Kidney capillary endothelial cell (primary cell): ENCODE measurements at regions not wholly inside any gene's neighbourhood (a gene's known extent, or its start where the extent isn't known, plus 50 kb on each side); places are given as distances from the start of the nearest gene placed in this dataset.
A peak's percentile ranks its signal among the peaks of the same experiment; 100 is the strongest.

Experiments
- DNase-seq: peaks from one replicate; pipeline ENCODE4 v3.0.0-alpha.2; 2018; ENCODE audit warnings: low spot score

DNA sequence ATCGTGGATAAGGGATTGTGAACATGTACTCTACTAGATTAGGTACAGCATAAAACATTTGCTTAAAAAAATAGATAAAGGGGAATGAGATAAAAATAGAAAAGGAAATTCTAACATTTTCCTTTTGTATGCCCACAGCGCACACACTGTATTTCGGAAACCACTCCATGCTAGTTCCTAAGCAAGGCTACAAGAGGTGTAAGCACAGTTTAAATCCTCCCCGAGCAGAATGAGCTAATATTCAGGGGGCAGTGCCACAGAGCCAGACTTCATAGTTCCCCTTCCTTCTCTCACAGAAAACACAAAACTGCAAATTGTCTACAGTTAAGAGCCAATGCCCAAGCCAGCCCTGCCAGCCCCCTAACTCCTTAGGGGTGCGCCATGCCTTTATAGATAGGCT, 159.4 kb downstream of the ZNF281 start:
- DNase-seq = no peak

DNA sequence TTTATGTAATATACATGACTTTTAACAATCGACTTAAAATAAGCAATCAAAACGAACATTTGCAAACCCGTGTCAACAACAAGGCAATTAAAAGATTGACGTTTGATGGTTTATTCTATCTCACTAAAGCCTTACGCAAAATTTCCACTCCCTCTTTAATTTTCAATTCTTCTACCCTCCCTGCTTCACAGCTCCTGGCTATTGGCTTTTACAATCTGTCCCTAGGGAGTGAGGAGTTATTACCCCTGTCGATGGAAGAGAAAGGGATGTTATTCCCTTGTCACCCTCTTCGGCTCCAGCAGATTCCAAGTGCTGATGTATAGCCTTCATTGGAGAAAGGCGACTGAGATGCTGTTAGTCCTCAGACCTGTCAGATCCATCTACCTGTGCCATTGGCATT, 161.3 kb downstream of the ZNF281 start:
- DNase-seq = no peak

DNA sequence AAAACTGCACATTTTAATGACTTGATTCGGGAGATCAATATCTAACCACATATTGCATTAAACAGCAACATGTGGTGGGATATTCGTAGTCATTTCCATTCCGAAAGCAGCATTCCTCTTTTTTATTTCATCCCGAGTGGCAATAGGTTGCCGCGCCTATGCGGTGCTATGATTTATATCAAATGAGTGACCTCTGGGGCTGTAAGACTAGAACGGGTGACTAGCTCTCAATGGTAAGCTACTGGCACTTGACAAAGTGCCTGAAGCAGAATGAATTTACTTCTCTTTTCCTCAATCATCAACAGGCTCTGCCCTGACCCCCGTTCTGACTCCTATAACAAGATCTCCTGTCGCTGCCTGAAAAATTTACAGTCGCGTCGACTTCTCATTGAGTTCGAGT, 162.3 kb downstream of the ZNF281 start:
- DNase-seq = no peak

DNA sequence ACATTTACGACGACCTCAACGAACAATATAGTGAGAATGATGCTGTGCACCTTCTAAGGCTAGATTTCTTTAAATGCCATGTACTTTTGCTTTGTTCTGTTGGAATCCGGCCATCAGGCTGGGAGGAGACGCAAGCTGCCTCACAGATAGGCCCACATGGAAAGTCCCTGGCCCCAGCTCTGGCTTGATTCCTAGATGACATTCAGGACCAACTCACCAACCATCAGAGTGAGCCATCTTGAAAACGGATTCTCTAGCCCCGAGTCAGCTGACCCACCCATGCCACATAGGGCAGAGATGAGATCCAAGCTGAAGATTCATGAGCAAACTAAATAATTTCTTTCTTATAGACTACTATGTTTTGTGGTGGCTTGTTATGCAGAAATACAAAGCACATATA, 164.4 kb downstream of the ZNF281 start:
- no peak for DNase-seq

GRCh38 chr1:200243042-200243437, 166.8 kb downstream of the ZNF281 start:
- no peak for DNase-seq

DNA sequence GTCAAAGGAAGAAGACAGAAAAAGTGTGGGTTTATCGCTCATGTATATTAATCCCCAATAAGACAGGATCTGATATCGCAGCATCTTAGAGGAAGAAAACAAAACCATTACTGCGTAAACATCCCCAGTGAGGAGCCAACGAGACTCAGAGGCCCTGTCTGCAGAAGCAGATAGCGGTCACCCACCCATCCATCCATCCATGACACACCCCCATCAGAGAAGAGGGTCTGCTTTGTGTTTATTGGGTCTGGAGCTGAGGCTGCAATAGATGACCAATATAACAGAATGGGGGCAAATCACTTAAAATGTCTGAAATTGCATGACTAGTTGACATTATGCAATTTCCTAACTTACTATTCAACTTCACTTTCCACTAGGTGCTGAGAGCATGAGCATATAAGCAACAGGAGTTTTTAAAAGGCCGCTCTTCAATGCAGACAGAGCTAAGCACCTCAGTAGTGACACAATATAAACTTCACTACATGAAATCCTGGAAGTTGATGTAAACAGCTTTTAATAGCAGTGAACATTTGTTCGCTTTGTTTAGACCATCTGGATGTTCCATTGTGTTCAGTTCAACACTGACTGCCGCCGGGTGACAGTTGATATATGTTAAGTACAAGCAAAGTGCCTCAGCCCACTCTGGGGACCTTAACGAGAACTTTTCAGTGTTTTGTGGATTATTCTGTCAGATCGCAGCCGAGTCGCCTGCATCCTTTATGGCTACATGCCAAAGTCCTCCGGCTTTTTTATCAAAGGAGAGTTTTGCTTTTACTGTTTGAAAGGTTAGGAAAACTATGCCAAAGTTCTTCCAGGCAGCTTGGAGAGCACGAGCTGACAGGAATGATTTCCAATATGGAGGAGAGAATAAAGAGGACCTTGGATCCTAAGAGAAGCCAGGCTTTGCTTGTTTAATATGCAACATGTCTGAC, 167.5 kb downstream of the ZNF281 start:
- DNase-seq = peak; percentile 70

DNA sequence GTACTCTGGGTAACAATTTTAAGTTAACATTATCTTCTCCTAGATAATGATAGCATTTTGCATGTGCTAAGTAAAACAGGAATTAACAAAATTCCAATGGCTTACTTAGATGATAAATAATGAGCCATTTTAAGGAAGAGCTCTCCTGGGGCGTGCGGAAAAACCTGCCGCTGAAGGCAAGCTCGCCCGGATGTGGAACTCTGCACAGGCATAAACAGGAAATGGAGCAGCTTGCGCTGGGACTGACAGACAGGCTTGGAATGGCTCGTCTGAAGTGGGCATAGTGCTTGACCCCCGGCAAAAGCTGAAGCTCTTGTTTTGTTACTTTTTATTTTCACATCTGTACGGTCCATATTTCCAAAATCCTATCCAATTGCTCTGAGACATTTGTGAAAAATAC, 169.2 kb downstream of the ZNF281 start:
- DNase-seq = peak; percentile 80

DNA sequence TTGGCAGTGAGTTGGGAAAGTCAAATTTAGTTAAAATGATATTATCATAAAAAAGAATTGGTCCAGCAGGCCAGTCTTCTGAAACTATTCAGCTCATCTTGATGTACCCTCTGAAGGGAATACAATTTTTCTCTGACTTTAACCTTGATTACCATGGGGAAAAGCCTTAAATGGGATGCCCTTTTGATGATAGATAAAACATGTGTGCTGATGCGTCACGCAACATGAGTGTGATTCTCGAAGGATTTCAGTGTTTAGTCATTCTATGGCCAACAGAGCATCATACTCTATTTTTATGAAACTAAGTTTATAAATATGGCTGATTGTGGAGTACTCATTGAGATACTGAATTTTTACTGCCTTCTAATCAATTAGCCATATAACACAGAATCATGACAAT, 171.5 kb downstream of the ZNF281 start:
- DNase-seq = no peak

GRCh38 chr1:200237066-200237465, 172.8 kb downstream of the ZNF281 start:
- DNase-seq = no peak

DNA sequence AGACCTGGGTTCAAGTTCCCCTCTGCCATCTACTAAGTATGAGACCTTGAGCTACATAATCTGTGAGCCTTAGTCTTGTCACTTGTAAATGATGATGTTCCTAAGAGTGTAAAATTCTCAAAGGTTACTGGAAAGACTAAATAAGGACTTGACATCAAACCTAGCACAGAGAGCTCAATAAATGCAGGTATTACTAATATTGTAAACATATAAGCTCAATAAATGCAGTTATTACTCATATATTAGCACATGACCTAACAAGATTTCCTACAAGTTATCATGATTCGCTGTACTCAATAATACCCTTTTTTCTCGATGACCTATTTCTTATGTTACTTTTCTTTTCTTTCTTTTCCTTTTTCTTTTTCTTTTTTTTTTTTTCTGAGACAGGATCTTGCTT, 174.9 kb downstream of the ZNF281 start:
- no peak for DNase-seq

DNA sequence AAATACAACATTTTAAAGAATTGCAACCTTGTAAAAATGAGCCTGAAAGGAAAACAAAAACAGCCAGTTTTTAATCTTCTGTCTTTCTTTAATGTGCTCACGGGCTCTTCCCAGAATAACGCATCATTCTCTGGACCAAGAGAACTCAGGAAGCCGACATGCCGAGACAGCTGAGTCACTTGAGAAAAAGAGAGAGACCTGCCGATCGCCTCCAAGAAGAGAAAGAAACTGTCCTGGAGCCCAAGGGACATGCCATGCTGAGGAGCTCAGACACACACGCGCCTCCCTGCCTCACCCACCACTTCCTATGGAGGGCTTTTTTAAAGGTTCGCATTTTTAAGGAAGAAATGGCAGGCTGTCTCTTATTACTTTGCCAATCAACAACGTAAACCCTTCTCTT, 176.4 kb downstream of the ZNF281 start:
- DNase-seq = peak; percentile 91

DNA sequence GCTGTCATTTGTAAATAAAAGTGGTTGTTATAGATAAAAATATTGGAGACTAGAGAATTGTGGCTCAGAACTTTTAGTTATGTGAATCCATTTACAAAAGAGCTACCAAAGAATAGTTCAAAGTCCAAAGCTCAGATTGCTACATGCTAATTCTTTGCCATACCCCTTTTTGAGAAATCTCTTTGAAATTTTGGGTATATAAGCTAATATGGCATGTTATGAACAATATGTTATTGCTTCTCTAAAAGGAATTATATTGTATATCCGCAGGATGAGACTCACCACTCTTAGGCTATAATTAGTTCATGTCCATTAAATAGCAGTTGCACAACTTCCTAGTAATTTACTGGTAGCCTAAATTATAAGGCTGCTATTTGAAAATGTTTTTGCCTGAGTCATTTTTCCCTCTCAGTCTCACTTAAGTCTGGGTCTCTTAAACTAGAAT, 178.0 kb downstream of the ZNF281 start:
- DNase-seq = peak; percentile 91

DNA sequence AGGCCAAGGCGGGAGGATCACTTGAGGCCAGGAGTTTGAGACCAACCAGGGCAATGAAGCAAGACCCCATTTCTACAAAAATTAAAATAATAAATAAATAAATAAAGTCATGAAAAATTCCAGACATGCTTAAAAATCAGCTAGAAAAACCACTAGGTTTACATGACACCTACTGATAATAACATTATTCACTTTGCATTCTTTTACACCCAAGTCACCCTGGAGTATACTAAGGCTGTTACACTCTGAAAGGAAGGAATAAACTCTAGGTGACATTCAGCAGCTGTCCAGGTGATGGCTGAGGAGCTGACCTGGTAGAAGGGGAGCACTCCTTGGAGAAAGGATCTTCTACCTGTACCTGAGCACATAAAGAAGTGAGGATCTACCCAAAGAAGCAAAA, 179.2 kb downstream of the ZNF281 start:
- no peak for DNase-seq

GRCh38 chr1:200228486-200228885, 181.3 kb downstream of the ZNF281 start:
- DNase-seq = no peak

- DNase-seq = no peak
Measured at GRCh38 chr1:200228081-200228480, 181.8 kb downstream of the ZNF281 start.
